A673 (cell line): ENCODE measurements at regions not wholly inside any gene's neighbourhood (a gene's known extent, or its start where the extent isn't known, plus 50 kb on each side); places are given as distances from the start of the nearest gene placed in this dataset.

ENCODE experiments used
- BruUV-seq: library from RNA; stranded (reverse); fragments of 400-500 nt; replicated peaks from 2 replicates; lab custom pipeline; 2021; lab: Mats Ljungman, UMichigan
- CTCF ChIA-PET: fragments of 300-600 bp; sonication (Branson Sonifier 250); formaldehyde crosslinking; loops from one replicate; lab custom pipeline; 2022; ENCODE audit warnings: antibody characterized with exemption; lab: Charles Lee
- POLR2A ChIA-PET: fragments of 300-600 bp; sonication (Branson Sonifier 250); formaldehyde crosslinking; loops from one replicate; lab custom pipeline; 2022; ENCODE audit warnings: antibody characterized with exemption; ENCODE audit not compliant: low non-redundant PET; lab: Charles Lee
- DNase-seq: peaks from one replicate; pipeline ENCODE4 v3.0.0-alpha.2; 2015; ENCODE audit warnings: low spot score
- H3K27ac ChIP-seq: fragments of 200-600 bp; sonication (generic); 2 replicates; pipeline ENCODE4 v1.5.1; 2016; ENCODE audit warnings: mixed run types, low read depth, mild to moderate bottlenecking, mixed read lengths, antibody characterized with exemption, low read length; ENCODE audit not compliant: poor library complexity, severe bottlenecking
- H3K27me3 ChIP-seq: fragments of 200-600 bp; sonication (generic); replicated peaks from 2 replicates; pipeline ENCODE4 v1.6.1; 2017; ENCODE audit warnings: mixed run types, low read depth, mild to moderate bottlenecking, mixed read lengths, antibody characterized with exemption, low read length; ENCODE audit not compliant: insufficient read depth, poor library complexity
- H3K36me3 ChIP-seq: fragments of 200-600 bp; sonication (generic); 2 replicates; pipeline ENCODE4 v1.6.1; 2016; ENCODE audit warnings: mixed run types, mild to moderate bottlenecking, mixed read lengths, antibody characterized with exemption, low read length; ENCODE audit not compliant: insufficient read depth, poor library complexity, severe bottlenecking
- H3K4me1 ChIP-seq: fragments of 200-600 bp; sonication (generic); 2 replicates; pipeline ENCODE4 v1.6.1; 2017; ENCODE audit warnings: mixed run types, mild to moderate bottlenecking, mixed read lengths, antibody characterized with exemption, low read length; ENCODE audit not compliant: insufficient read depth, poor library complexity, severe bottlenecking
- H3K4me3 ChIP-seq: fragments of 200-600 bp; sonication (generic); 2 replicates; pipeline ENCODE4 v1.5.1; 2016; ENCODE audit warnings: low read depth, mixed run types, mild to moderate bottlenecking, mixed read lengths, low read length; ENCODE audit not compliant: poor library complexity, severe bottlenecking
- H3K9me3 ChIP-seq: fragments of 200-600 bp; sonication (generic); 2 replicates; pipeline ENCODE4 v1.6.1; 2016; ENCODE audit warnings: mixed run types, low read depth, mild to moderate bottlenecking, mixed read lengths, antibody characterized with exemption, low read length; ENCODE audit not compliant: poor library complexity, severe bottlenecking
- CTCF ChIP-seq: fragments of 300-800, 200-600 bp; sonication (generic); conservative IDR thresholded peaks from 2 replicates; pipeline ENCODE4 v1.5.1; 2017; ENCODE audit warnings: low read depth, mild to moderate bottlenecking, antibody characterized with exemption, low read length, moderate library complexity, mixed read lengths
- EZH2 ChIP-seq: fragments of 200-600 bp; sonication (generic); IDR thresholded peaks from 2 replicates; pipeline ENCODE4 v1.6.1; 2017; ENCODE audit warnings: borderline replicate concordance, low read depth, mild to moderate bottlenecking, mixed read lengths, antibody characterized with exemption, low read length; ENCODE audit not compliant: poor library complexity, severe bottlenecking
- intact Hi-C: fragments of 100-400 bp; cut with micrococcal nuclease; formaldehyde crosslinking; loops from one replicate; pipeline ENCODE4 v1.10.0; 2022; ENCODE audit not compliant: unreplicated experiment

GRCh38 chr10:123415523-123415922 lies 250.6 kb upstream of the GPR26 start:
- no peaks in the 10 kb centered on the region for H3K9me3 ChIP-seq
- POLR2A ChIA-PET, result no interaction called here
- H3K27ac ChIP-seq, result no peak overlapping the region
- peaks cover 8% of the 10 kb centered on the region for H3K27me3 ChIP-seq
- H3K4me3 ChIP-seq, result no peak overlapping the region
- no peaks in the 10 kb centered on the region for H3K36me3 ChIP-seq
- TF ChIP-seq CTCF (no peak), EZH2 (no peak)
- H3K4me1 ChIP-seq, result no peaks in the 10 kb centered on the region
- no peak for DNase-seq
- CTCF ChIA-PET, result no interaction called here
- BruUV-seq, result no TSS peak
- intact Hi-C loops, result no loop called here

GRCh38 chr10:123417414-123417813 lies 248.7 kb upstream of the GPR26 start:
- Histone ChIP-seq H3K4me3 (no peak overlapping the region), H3K27ac (no peak overlapping the region), H3K36me3 (no peaks in the 10 kb centered on the region), H3K27me3 (peaks cover 8% of the 10 kb centered on the region), H3K4me1 (no peaks in the 10 kb centered on the region), H3K9me3 (no peaks in the 10 kb centered on the region)
- TF ChIP-seq CTCF (no peak), EZH2 (no peak)
- no TSS peak for BruUV-seq
- intact Hi-C loops, result no loop called here
- ChIA-PET POLR2A (no interaction called here), CTCF (no interaction called here)
- DNase-seq, result no peak

- H3K4me1 ChIP-seq, result no peaks in the 10 kb centered on the region
- no peaks in the 10 kb centered on the region for H3K36me3 ChIP-seq
- POLR2A ChIA-PET, result no interaction called here
- no peak overlapping the region for H3K4me3 ChIP-seq
- DNase-seq, result no peak
- CTCF ChIA-PET, result no interaction called here
- TF ChIP-seq EZH2, result no peak
- no peak for TF ChIP-seq CTCF
- intact Hi-C loops, result no loop called here
- BruUV-seq, result no TSS peak
- H3K27ac ChIP-seq, result no peak overlapping the region
- no peaks in the 10 kb centered on the region for H3K9me3 ChIP-seq
- peaks cover 19% of the 10 kb centered on the region for H3K27me3 ChIP-seq
Observed at GRCh38 chr10:123421461-123421860, 244.7 kb upstream of the GPR26 start.
